SH-SY5Y (cell line): ENCODE measurements at regions not wholly inside any gene's neighbourhood (a gene's known extent, or its start where the extent isn't known, plus 50 kb on each side); places are given as distances from the start of the nearest gene placed in this dataset.

ENCODE experiments used
- GATA2 ChIP-seq: IDR thresholded peaks from 2 replicates; pipeline ENCODE4 v1.6.1; 2011; ENCODE audit warnings: mild to moderate bottlenecking, low read depth, low read length
- GATA3 ChIP-seq: IDR thresholded peaks from 2 replicates; pipeline ENCODE4 v1.6.1; 2011; ENCODE audit warnings: low read depth, mild to moderate bottlenecking, low read length, moderate library complexity

GRCh38 chr2:116042530-116042929 lies 1600.1 kb downstream of the DPP10 start:
- TF ChIP-seq GATA2 (no peak), GATA3 (no peak)
